HFFc6 (cell line): ENCODE measurements at regions not wholly inside any gene's neighbourhood (a gene's known extent, or its start where the extent isn't known, plus 50 kb on each side); places are given as distances from the start of the nearest gene placed in this dataset.

Experiments used
- DNase-seq: peaks from one replicate; pipeline ENCODE4 v3.0.0-alpha.2; 2018
- H3K27ac Mint-ChIP-seq: 2 replicates; pipeline ENCODE4 v1.8.0; 2020; ENCODE audit warnings: mild to moderate bottlenecking, mixed read lengths
- H3K27me3 Mint-ChIP-seq: 2 replicates; pipeline ENCODE4 v1.8.0; 2021; ENCODE audit warnings: mild to moderate bottlenecking, moderate library complexity, mixed read lengths; ENCODE audit not compliant: insufficient read depth
- H3K36me3 Mint-ChIP-seq: 2 replicates; pipeline ENCODE4 v1.8.0; 2021; ENCODE audit warnings: low read depth, mixed read lengths
- H3K4me1 Mint-ChIP-seq: 2 replicates; pipeline ENCODE4 v1.8.0; 2020; ENCODE audit warnings: low read depth, mixed read lengths
- H3K4me3 Mint-ChIP-seq: 2 replicates; pipeline ENCODE4 v1.8.0; 2020; ENCODE audit warnings: mild to moderate bottlenecking, moderate library complexity, mixed read lengths
- H3K9me3 Mint-ChIP-seq: 2 replicates; pipeline ENCODE4 v1.8.0; 2020; ENCODE audit warnings: mild to moderate bottlenecking, mixed read lengths
- TF ChIP-seq, protein P1 (sequence below): fragments of 200-600 bp; sonication (generic); IDR thresholded peaks from 2 replicates; pipeline ENCODE4 v1.5.0; 2021; ENCODE audit warnings: antibody characterized with exemption, mild to moderate bottlenecking

DNA sequence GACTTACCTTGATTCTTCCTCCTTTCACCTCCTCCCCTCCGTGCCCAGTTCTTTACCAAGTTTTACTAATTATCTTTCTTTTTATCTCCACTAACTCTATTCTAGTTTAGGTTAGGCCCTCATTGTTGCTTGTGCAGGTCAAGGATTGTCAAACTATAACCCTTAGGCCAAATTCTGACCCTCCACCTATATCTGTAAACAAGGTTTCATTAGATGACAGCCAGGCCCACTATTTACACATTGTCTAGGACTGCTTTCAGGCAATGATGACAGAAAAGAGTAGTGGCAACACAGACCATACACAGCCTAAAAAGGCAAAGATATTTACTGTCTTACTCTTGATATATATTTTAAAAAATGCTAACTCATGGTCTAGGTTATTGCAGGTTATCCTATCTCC, 212.0 kb downstream of the RAD51AP2 start:
- Mint-ChIP-seq H3K36me3 (no peaks in the 10 kb centered on the region), H3K27ac (no peak overlapping the region), H3K9me3 (peaks cover 49% of the 10 kb centered on the region), H3K4me3 (no peak overlapping the region), H3K27me3 (no peaks in the 10 kb centered on the region), H3K4me1 (no peaks in the 10 kb centered on the region)
- no peak for DNase-seq
- TF ChIP-seq, protein P1, sequence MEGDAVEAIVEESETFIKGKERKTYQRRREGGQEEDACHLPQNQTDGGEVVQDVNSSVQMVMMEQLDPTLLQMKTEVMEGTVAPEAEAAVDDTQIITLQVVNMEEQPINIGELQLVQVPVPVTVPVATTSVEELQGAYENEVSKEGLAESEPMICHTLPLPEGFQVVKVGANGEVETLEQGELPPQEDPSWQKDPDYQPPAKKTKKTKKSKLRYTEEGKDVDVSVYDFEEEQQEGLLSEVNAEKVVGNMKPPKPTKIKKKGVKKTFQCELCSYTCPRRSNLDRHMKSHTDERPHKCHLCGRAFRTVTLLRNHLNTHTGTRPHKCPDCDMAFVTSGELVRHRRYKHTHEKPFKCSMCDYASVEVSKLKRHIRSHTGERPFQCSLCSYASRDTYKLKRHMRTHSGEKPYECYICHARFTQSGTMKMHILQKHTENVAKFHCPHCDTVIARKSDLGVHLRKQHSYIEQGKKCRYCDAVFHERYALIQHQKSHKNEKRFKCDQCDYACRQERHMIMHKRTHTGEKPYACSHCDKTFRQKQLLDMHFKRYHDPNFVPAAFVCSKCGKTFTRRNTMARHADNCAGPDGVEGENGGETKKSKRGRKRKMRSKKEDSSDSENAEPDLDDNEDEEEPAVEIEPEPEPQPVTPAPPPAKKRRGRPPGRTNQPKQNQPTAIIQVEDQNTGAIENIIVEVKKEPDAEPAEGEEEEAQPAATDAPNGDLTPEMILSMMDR: no peak

DNA sequence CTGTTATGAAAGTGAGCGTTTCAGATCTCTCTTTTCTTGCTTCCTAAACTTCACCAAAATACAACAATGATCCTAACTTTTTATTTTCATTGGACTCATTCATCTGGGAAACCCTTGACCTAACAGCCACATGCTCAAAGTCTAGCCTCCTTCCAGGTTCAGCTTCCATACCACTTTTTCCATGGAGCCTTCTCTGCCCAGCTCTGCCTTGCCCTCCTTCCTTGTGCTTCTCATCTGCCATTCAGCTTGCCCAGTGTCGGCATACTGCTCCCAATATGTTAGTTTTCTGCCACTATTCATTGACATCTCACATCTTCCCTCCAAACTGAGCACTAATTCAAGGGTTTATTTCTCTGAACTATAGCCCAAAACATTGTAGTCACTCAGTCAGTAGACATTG, 214.7 kb downstream of the RAD51AP2 start:
- H3K27me3 Mint-ChIP-seq: no peaks in the 10 kb centered on the region
- H3K36me3 Mint-ChIP-seq: peaks cover 3% of the 10 kb centered on the region; the same call in 1 of the 2 replicates
- no peak for DNase-seq
- H3K4me1 Mint-ChIP-seq: no peaks in the 10 kb centered on the region
- TF ChIP-seq, protein P1: no peak
- peaks cover 51% of the 10 kb centered on the region for H3K9me3 Mint-ChIP-seq
- no peak overlapping the region for H3K4me3 Mint-ChIP-seq
- H3K27ac Mint-ChIP-seq: no peak overlapping the region; the same call in 1 of the 2 replicates

DNA sequence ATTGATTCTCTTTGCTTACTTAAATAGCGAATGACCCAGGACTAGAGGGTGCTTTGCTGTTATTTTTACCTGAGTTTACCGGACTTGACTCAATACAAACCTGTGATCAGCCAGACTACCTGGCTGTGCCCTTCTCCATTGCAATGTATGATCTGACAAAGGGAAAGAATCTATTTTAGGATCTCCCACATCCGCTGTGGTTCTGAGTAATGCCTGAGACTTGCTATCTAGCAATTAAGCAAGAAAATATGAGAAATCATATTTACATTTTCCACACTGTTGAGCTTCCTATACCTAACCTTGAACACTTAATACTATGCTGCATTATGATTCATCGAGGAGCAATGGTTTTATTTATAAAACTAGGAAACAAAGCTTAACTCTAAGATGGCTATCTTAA, 215.2 kb downstream of the RAD51AP2 start:
- TF ChIP-seq, protein P1: no peak
- no peak overlapping the region for H3K4me3 Mint-ChIP-seq
- peaks cover 47% of the 10 kb centered on the region for H3K9me3 Mint-ChIP-seq
- no peaks in the 10 kb centered on the region for H3K4me1 Mint-ChIP-seq
- H3K27ac Mint-ChIP-seq: no peak overlapping the region
- no peaks in the 10 kb centered on the region for H3K27me3 Mint-ChIP-seq
- peaks cover 3% of the 10 kb centered on the region; the same call in 1 of the 2 replicates for H3K36me3 Mint-ChIP-seq
- DNase-seq: no peak

DNA sequence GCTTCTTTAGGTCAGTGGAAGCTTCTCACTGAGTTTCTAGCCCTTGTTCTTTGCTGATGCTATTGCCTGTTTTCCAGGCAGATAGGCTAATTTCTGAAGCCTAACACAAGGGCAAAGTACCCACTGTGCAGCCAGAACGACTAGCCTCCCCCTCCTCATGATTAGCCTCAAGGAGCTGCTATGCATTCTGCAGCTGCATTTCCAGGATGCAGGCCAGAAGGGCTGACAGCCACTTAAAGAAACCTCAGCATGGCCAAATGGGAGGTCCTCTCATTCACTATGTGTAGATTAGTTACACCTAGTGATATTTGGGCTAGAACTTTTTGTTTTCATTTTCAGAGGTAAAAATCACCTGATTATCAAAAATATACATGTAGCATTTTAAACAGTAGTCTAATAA, 216.0 kb downstream of the RAD51AP2 start:
- TF ChIP-seq, protein P1: no peak
- Mint-ChIP-seq H3K36me3 (peaks cover 3% of the 10 kb centered on the region; the same call in 1 of the 2 replicates), H3K27ac (no peak overlapping the region), H3K4me1 (no peaks in the 10 kb centered on the region), H3K9me3 (peaks cover 46% of the 10 kb centered on the region), H3K4me3 (no peak overlapping the region), H3K27me3 (no peaks in the 10 kb centered on the region)
- no peak for DNase-seq

DNA sequence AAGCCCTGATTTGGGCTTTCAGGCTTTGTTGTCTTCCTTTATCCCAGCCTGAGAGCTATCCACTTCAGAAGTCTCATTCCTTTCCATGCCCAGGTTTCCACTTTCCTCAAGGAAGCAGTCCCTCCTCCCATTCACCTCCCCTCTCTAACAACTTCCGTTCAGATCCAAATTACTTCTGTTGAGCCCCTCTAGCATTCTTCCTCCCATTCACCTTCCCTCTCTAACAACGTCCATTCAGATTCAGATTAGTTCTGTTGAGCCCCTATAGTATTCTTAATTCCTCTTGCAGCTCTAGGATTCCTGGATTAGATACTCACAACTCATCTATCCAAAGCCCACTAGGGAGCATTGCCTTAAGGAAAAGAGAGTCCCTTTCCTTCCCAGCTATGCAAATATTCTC, 216.8 kb downstream of the RAD51AP2 start:
- H3K9me3 Mint-ChIP-seq: peaks cover 41% of the 10 kb centered on the region

More for the DNA sequence above, 216.8 kb downstream of the RAD51AP2 start:
- no peak overlapping the region for H3K27ac Mint-ChIP-seq
- no peak overlapping the region for H3K4me3 Mint-ChIP-seq
- peaks cover 3% of the 10 kb centered on the region; the same call in 1 of the 2 replicates for H3K36me3 Mint-ChIP-seq
- H3K27me3 Mint-ChIP-seq: no peaks in the 10 kb centered on the region
- no peaks in the 10 kb centered on the region for H3K4me1 Mint-ChIP-seq
- DNase-seq: no peak
- TF ChIP-seq, protein P1: no peak
